ENCODE measurements at regions not wholly inside any gene's neighbourhood (a gene's known extent, or its start where the extent isn't known, plus 50 kb on each side); places are given as distances from the start of the nearest gene placed in this dataset.

- TF ChIP-seq ZFX (IDR thresholded peaks at IDR 0.05; ENCODE audit: borderline replicate concordance) = no peak
- TF ChIP-seq, protein P1, sequence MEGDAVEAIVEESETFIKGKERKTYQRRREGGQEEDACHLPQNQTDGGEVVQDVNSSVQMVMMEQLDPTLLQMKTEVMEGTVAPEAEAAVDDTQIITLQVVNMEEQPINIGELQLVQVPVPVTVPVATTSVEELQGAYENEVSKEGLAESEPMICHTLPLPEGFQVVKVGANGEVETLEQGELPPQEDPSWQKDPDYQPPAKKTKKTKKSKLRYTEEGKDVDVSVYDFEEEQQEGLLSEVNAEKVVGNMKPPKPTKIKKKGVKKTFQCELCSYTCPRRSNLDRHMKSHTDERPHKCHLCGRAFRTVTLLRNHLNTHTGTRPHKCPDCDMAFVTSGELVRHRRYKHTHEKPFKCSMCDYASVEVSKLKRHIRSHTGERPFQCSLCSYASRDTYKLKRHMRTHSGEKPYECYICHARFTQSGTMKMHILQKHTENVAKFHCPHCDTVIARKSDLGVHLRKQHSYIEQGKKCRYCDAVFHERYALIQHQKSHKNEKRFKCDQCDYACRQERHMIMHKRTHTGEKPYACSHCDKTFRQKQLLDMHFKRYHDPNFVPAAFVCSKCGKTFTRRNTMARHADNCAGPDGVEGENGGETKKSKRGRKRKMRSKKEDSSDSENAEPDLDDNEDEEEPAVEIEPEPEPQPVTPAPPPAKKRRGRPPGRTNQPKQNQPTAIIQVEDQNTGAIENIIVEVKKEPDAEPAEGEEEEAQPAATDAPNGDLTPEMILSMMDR (IDR thresholded peaks at IDR 0.05) = no peak
- no peak overlapping the region for H3K27ac ChIP-seq
These were observed 186.2 kb downstream of the TMEM38B start for GRCh38 chr9:105880517-105880916.

- TF ChIP-seq, protein P1 (IDR thresholded peaks at IDR 0.05) = no peak
- no peak for TF ChIP-seq ZFX (IDR thresholded peaks at IDR 0.05; ENCODE audit: borderline replicate concordance)
- no peak overlapping the region for H3K27ac ChIP-seq
These were observed 186.7 kb downstream of the TMEM38B start for GRCh38 chr9:105881021-105881420.

DNA sequence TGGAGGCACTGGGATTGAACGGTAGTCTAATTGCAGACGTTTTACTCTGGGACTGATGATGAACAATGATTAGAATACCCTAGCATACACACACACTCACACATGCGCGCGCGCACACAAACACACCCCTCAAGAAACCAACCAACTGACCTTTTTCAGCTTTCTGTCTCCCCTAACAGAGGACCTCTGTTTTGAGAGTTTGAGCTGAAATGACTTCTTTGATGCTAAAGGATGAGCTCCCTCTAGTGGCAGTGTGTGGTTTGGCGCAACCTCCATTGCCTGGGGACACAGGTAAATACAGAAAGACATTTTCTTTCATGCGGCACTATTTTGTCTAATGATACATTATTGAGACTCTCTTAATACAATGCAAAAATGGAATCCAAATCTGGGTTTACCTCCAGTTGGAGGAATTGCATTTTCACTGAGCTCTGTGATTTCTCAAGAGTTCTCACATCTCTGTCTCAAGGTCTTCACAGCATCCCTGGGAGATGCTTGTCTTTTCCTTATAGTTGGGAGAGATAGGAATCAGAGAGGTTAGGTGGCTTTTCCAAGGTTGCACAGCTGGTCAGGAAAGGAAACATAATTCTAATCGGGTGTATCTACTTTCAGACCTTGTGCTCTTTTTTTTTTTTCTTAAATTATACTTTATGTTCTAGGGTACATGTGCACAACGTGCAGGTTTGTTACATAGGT, 187.5 kb downstream of the TMEM38B start:
- TF ChIP-seq, protein P1 (IDR thresholded peaks at IDR 0.05) = peak; percentile 91
- no peak for TF ChIP-seq ZFX (IDR thresholded peaks at IDR 0.05; ENCODE audit: borderline replicate concordance)
- no peak overlapping the region for H3K27ac ChIP-seq

- no peak overlapping the region for H3K27ac ChIP-seq
- TF ChIP-seq, protein P1 (IDR thresholded peaks at IDR 0.05) = no peak
- TF ChIP-seq ZFX (IDR thresholded peaks at IDR 0.05; ENCODE audit: borderline replicate concordance) = no peak
These were observed 189.5 kb downstream of the TMEM38B start for GRCh38 chr9:105883847-105884246.

- no peak overlapping the region for H3K27ac ChIP-seq
- TF ChIP-seq, protein P1 (IDR thresholded peaks at IDR 0.05) = no peak
- no peak for TF ChIP-seq ZFX (IDR thresholded peaks at IDR 0.05; ENCODE audit: borderline replicate concordance)
These were observed 190.1 kb downstream of the TMEM38B start for GRCh38 chr9:105884416-105884815.

GRCh38 chr9:105886136-105886535, 191.8 kb downstream of the TMEM38B start:
- no peak overlapping the region for H3K27ac ChIP-seq
- no peak for TF ChIP-seq ZFX (IDR thresholded peaks at IDR 0.05; ENCODE audit: borderline replicate concordance)
- TF ChIP-seq, protein P1 (IDR thresholded peaks at IDR 0.05) = no peak

DNA sequence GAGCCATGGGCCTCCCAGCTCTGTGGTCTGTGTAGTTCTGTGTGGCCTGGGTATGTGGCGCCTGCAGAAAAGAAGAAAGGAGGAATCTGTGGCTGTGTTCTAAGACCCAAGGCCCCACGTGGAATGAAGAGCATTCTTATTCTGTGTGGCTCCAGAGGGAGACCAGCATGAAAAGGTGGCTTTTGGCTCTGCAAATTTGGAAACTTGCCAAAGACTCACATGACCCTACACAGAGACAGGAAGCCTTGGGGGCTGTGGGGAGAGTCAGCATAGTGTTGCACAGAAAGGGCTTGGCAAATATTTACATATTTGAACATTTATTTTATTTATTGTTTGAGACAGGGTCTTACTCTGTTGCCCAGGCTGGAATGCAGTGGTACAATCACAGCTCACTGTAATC, 193.3 kb downstream of the TMEM38B start:
- TF ChIP-seq ZFX (IDR thresholded peaks at IDR 0.05; ENCODE audit: borderline replicate concordance) = no peak
- TF ChIP-seq, protein P1 (IDR thresholded peaks at IDR 0.05) = no peak
- no peak overlapping the region for H3K27ac ChIP-seq

Data from 22Rv1 (cell line).